GM19452 (cell line): ENCODE measurements at regions not wholly inside any gene's neighbourhood (a gene's known extent, or its start where the extent isn't known, plus 50 kb on each side); places are given as distances from the start of the nearest gene placed in this dataset.
"Not testable (repeated sequence)": the region's sequence is repeated elsewhere in the genome, so short reads cannot be mapped to it uniquely, and the experiment has no call there.

ENCODE experiments used
- ATAC-seq: cut with Tn5 transposase; IDR thresholded peaks from one replicate; pipeline ENCODE4 v1.9.1; 2021; ENCODE audit not compliant: unreplicated experiment

- ATAC-seq: no peak
Observed at GRCh38 chr15:95125803-95126202, 894.4 kb downstream of the MCTP2 start.

- no peak for ATAC-seq
Observed at GRCh38 chr15:95127356-95127755, 896.0 kb downstream of the MCTP2 start.

- no peak for ATAC-seq
Observed at GRCh38 chr15:95129574-95129973, 898.2 kb downstream of the MCTP2 start.

- no peak for ATAC-seq
Observed at GRCh38 chr15:95131131-95131556, 899.8 kb downstream of the MCTP2 start.

GRCh38 chr15:95132774-95133173 is 901.4 kb downstream of the MCTP2 start:
- ATAC-seq: no peak

- ATAC-seq: no peak
Observed at GRCh38 chr15:95134431-95135110, 903.2 kb downstream of the MCTP2 start.

GRCh38 chr15:95138604-95139270 is 907.4 kb downstream of the MCTP2 start:
- ATAC-seq: no peak

GRCh38 chr15:95141486-95141885 is 910.1 kb downstream of the MCTP2 start:
- ATAC-seq: no peak

GRCh38 chr15:95142531-95142930 is 911.2 kb downstream of the MCTP2 start:
- no peak for ATAC-seq

GRCh38 chr15:95146481-95146880 is 915.1 kb downstream of the MCTP2 start:
- no peak for ATAC-seq

- ATAC-seq: no peak
Observed at GRCh38 chr15:95148183-95148582, 916.8 kb downstream of the MCTP2 start.

GRCh38 chr15:95149036-95149435 is 917.7 kb downstream of the MCTP2 start:
- ATAC-seq: no peak

- ATAC-seq: no peak
Observed at GRCh38 chr15:95149771-95150170, 918.4 kb downstream of the MCTP2 start.

GRCh38 chr15:95150466-95150865 is 919.1 kb downstream of the MCTP2 start:
- ATAC-seq: no peak

- ATAC-seq: no peak
Observed at GRCh38 chr15:95152741-95153140, 921.4 kb downstream of the MCTP2 start.

- not testable (repeated sequence) for ATAC-seq
Observed at GRCh38 chr15:95153201-95153600, 921.8 kb downstream of the MCTP2 start.

GRCh38 chr15:95160316-95160715 is 929.0 kb downstream of the MCTP2 start:
- no peak for ATAC-seq

GRCh38 chr15:95162069-95162468 is 930.7 kb downstream of the MCTP2 start:
- no peak for ATAC-seq

- ATAC-seq: no peak
Observed at GRCh38 chr15:95162531-95162930, 931.2 kb downstream of the MCTP2 start.

- ATAC-seq: no peak
Observed at GRCh38 chr15:95162967-95163531, 931.7 kb downstream of the MCTP2 start.

GRCh38 chr15:95168152-95168551 is 936.8 kb downstream of the MCTP2 start:
- ATAC-seq: no peak

- no peak for ATAC-seq
Observed at GRCh38 chr15:95168951-95169431, 937.6 kb downstream of the MCTP2 start.
